AG04449 (cell line): ENCODE measurements at regions not wholly inside any gene's neighbourhood (a gene's known extent, or its start where the extent isn't known, plus 50 kb on each side); places are given as distances from the start of the nearest gene placed in this dataset.
"Not testable (repeated sequence)": the region's sequence is repeated elsewhere in the genome, so short reads cannot be mapped to it uniquely, and the experiment has no call there.

Source experiments
- CTCF ChIA-PET: fragments of 350-600 bp; formaldehyde crosslinking; extraction: SDS; loops from one replicate; lab custom pipeline; 2021; ENCODE audit warnings: antibody characterized with exemption; lab: Yijun Ruan, JAX
- POLR2A ChIA-PET: fragments of 400-600, 350-600 bp; formaldehyde crosslinking; extraction: SDS; loops from one replicate; lab custom pipeline; 2020; ENCODE audit warnings: antibody characterized with exemption, inconsistent platforms; lab: Yijun Ruan, JAX
- DNase-seq: peaks from one replicate; pipeline ENCODE4 v3.0.0-alpha.2; 2010; ENCODE audit warnings: low read depth, low spot score
- H3K4me3 ChIP-seq: 2 replicates; pipeline ENCODE4 v1.5.1; 2011; ENCODE audit warnings: low read depth, mild to moderate bottlenecking, control low read depth, low read length
- CTCF ChIP-seq: IDR thresholded peaks from one replicate; pipeline ENCODE4 v1.5.1; 2011; ENCODE audit warnings: mild to moderate bottlenecking, moderate library complexity, low read length, control low read depth, inconsistent platforms; ENCODE audit not compliant: insufficient read depth; ENCODE audit errors: missing control alignments

GRCh38 chr10:5576780-5577624, 52.2 kb downstream of the CALML3 start:
- no peak overlapping the region for H3K4me3 ChIP-seq
- CTCF ChIA-PET: no interaction called here
- DNase-seq: no peak
- no peak for TF ChIP-seq CTCF
- POLR2A ChIA-PET: no interaction called here

GRCh38 chr10:5580038-5580428, 55.3 kb downstream of the CALML3 start:
- CTCF ChIA-PET: interaction anchor here (0.9 to 2.0 kb wide), 2 partner anchors 14 to 138 kb away, joined by 3 to 4 read pairs; no protein-coding TSS in a partner anchor
- DNase-seq, POLR2A ChIA-PET, H3K4me3 ChIP-seq: not testable (repeated sequence)

- no peak for TF ChIP-seq CTCF
- CTCF ChIA-PET: interaction anchor here (1.0 to 1.1 kb wide), 3 partner anchors 10 to 48 kb away, joined by 3 to 4 read pairs (median 4); no protein-coding TSS in a partner anchor
- DNase-seq: no peak
- POLR2A ChIA-PET: no interaction called here
- no peak overlapping the region for H3K4me3 ChIP-seq
Observed at GRCh38 chr10:5581670-5582566, 57.2 kb downstream of the CALML3 start.

- no peak for DNase-seq
- no peak overlapping the region for H3K4me3 ChIP-seq
- no peak for TF ChIP-seq CTCF
- CTCF ChIA-PET: interaction anchor here (1.1 kb wide), 1 partner anchor 41 kb away, joined by 4 read pairs; no protein-coding TSS in a partner anchor
- POLR2A ChIA-PET: interaction anchor here (3.4 kb wide), 1 partner anchor 13 kb away, joined by 21 read pairs; no protein-coding TSS in a partner anchor
Observed at GRCh38 chr10:5582736-5583135, 58.0 kb downstream of the CALML3 start.

GRCh38 chr10:5583525-5584175, 58.9 kb downstream of the CALML3 start:
- TF ChIP-seq CTCF: no peak
- CTCF ChIA-PET: interaction anchor here (1.1 to 4.1 kb wide), 5 partner anchors 9 to 143 kb away, joined by 3 to 21 read pairs (median 5); no protein-coding TSS in a partner anchor
- no peak overlapping the region for H3K4me3 ChIP-seq
- DNase-seq: no peak
- POLR2A ChIA-PET: interaction anchor here (2.0 to 3.4 kb wide), 2 partner anchors 12 to 137 kb away, joined by 9 to 21 read pairs; no protein-coding TSS in a partner anchor
